GM19452 (cell line): ENCODE measurements at regions not wholly inside any gene's neighbourhood (a gene's known extent, or its start where the extent isn't known, plus 50 kb on each side); places are given as distances from the start of the nearest gene placed in this dataset.

Experiments used
- ATAC-seq: cut with Tn5 transposase; IDR thresholded peaks from one replicate; pipeline ENCODE4 v1.9.1; 2021; ENCODE audit not compliant: unreplicated experiment

DNA sequence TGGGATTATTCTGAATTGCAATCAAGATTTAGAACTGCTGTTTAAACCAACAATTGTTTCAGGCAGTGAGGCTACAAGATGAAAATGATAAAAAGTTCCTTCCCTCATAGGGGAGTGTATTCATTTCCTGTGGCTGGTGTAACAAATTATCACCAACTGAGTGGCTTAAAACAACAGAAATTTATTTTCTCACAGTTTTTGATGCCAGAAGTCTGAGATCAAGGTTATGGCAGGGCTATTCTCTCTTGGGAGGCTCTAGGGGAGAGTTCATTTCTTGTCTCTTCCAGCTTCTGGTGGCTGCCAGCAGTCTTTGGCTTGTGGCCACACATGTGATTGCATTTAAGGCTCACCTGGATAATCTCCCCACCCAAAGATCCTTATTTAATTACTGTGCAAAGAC is 290.5 kb upstream of the ZSWIM2 start:
- no peak for ATAC-seq

DNA sequence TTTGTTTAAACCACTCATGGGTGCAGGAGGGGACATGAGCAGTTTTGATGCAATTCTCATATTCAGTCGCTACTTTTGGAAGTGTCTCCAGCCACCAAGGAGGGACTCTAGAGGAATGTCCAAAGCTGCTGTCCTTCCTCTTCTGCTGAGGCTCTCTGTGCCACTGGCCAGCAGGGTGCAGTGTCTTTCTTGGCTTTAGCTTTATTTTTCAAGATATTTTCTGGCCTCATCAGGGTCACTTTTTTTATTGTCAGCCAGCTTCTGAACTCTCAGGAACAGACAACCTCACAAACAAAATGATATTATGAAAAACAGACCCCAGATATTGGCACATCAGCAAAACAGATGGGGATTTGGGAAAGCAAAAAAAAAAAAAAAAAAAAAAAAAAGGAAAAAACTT is 289.3 kb upstream of the ZSWIM2 start:
- no peak for ATAC-seq

DNA sequence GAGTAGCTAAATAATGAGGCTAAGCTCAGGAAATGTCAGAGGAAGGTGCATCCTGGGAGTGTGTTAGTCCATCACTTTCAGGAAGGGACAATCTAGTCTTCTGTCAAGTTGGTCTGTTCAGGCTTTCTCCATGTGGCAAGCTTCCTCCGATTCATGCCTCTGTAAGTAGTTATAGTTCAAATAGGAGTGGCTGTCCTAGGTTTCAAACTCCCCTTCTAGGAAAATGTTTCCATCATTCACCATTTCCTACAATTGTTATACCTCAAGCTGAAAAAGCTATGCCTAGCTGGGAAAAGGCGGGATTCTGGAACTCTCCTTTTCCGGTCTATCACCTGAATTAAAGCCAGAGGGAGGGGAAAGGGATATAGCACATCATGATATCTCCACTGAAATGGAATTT is 287.7 kb upstream of the ZSWIM2 start:
- no peak for ATAC-seq

DNA sequence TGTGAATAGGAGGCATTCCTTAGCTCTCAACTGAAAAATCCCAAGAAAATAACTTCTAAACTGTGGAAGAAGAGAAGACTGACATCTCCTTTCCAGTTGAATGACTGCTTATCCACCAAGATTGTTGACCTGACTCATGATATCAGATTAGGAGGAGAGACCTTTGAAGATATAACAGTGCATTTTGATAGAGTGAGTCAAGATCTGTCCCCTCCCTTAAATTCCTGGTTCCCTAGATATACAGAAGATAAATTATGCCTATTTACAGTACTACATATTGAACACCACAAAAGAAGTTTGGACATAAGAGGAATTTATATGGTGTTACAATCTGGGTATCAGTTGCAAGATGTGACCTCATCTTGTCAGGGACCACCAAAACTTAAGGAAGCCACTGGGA is 285.3 kb upstream of the ZSWIM2 start:
- no peak for ATAC-seq

DNA sequence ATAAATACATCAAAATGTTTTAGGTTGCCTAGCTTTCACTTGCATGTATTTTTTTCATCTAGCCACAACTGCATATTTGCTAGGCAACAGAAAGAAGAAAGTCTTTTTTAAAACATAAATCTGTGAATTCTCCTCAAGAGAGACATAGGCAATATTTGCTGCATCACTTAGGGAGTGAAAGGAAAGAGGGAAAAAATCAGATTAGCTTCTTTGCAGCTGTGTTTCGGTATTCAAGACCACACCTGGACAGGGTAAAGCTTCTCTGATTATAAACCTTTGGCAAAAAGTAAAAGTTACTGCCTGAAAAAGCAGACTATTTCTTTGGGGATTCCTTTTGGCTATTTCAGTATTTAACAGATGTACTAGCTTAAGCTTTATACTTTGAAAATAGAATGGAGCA is 280.9 kb upstream of the ZSWIM2 start:
- no peak for ATAC-seq

DNA sequence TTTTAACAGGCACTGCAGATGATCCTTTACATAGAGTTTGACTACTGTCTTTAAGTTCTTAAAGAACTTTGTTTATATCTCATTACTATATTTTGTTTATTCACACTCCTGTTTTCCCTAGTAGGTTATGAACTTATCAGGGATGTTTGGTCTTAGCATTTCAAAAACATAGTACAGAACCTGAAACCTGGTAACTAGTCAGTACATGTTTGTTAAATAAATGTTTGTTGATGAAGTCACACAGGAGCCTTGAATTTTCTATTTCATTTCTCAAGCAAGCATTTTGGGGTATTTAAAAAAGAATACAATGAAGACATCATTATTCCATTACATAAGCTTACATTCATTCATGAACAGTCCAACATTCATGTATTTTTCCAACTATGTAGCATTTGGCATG is 280.3 kb upstream of the ZSWIM2 start:
- ATAC-seq, result no peak

DNA sequence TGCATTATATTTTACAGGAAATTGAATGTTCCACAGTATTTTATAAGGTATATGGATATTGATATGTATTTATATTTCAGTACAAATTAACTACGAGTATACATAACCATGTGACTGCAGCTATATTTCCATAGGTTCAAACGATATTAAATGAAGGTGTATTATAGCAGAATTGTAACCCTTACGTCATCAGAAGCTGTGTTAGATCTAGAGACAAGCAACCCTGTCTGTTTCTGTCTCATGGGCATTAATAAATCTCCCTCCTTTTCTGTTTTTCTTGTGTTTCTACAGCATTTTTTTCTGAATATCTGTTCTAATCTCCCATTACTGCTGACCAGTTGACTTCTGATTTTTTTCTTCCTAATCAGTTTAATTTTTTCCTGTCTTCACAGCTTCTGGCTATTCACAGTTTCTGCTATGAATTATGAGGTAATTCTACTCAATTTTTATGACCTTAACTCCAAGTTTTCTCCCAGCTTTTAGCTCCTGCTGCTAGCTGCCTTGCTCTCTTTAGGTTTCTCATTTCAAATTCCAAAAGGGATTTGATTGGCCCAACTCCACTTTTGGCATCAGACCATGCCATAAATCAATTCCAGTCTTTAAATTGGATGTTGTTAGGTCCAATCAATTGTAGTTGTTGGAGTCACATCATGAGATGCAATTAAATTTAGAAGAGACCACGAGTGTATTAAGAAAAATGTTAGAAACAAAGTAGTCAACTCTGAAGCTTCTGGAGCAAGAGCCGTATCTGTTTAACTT is 277.5 kb upstream of the ZSWIM2 start:
- no peak for ATAC-seq

DNA sequence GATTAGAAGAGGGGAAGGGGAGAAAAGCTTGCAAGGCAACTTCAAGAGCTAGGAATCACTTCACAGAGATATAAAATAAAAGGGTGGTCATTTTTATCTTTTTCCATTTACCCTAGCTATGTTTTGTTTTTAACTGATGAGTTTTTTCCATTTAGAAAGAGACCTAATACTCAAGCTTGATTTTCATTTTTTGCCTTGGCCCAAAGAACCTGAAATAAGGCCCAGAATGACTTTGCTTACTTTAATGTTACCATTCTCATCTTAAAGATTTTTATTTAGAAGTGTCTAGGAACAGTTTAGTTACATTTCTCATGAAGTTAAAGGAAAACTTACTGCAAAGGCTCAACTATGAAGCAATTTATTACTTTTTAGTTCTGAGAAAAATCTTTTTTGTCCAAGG is 276.3 kb upstream of the ZSWIM2 start:
- ATAC-seq, result no peak

DNA sequence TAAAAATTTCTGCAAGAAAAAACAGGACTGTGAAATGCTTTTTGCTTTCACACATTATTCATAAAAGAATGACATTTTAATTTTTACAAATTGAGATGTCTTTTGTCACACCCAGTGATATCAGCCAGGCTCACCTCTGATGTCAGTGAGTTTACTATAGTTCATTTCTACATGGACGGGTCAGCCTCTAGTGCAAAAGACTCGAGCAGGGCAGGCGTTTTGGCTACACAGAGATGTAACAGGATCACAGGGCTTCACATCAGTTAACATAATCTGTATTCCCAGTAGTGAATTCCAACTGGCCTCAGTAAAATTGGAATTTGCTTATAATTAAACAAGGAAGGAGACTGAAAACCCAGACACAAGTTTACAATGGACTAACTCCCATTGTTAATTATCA is 275.6 kb upstream of the ZSWIM2 start:
- no peak for ATAC-seq

DNA sequence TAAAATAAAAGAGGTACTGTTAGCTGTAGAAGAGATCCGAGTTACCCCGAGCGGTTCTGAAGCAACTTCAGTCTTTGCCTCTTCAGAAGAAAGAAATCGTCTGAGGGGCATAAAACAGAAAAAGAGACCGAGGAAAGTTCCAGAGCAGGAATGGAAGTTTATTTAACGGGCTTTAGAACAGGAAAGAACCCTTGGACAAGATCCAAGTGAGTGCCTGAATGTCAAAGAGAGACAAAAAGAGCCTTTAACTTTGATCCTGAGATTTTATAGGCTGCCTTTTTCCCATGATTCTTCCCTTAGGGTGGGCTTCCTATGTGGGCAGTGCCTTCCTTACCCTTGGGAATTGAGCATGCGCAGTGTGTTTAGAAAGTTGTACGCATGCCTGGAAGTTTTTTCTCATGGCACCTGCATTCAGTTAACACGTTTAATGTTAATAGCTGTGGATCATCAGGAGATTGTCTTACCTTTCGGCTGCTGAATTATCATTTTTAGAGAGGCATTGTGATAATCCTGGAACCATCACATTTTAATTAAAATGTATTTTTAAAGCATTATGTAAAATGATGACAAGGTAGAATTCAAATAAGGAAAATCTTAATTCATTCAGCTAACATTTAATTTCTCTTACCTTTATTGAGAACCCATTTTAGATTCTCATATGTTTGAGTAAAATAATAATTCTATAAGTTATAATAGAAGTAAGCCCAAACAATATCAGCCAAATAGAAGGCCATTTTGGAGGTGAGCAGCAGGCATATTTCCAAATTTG is 269.5 kb upstream of the ZSWIM2 start:
- no peak for ATAC-seq

DNA sequence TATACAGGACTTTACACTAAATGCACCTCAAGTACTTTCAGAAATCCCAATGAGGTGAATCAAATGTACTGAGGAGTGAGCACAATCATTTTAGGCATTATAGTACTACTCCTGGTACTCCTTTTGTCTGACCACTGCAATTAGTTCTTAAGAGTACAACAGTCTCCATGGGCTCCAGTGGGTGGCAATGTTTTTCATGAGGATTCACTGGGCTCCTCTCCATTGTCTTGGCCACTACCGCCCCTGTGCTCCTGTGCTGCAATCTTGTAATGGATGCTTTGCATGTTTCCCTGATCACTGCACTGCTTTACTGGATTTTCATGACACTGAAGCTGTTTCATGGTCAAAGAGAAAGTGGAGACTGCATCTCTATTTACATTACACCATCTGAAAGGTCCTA is 268.5 kb upstream of the ZSWIM2 start:
- ATAC-seq, result no peak

DNA sequence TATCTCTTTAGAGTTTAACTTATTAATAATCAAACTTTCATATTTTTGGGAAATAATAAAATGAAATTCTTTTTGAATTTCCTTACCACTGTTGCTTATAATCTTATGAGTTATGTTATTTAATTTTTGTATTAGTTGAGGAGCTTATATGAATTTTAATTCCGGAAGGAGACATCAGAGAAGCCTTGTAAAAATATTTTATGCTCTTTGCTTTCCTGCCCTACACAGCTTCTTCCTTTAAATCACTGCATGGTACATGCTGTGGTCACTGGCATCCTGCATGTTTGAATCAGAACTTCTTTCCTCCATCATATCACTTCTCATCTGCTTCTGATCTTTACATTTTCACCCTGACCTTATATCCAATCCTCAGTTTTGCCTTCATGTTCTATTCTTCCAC is 266.7 kb upstream of the ZSWIM2 start:
- no peak for ATAC-seq

DNA sequence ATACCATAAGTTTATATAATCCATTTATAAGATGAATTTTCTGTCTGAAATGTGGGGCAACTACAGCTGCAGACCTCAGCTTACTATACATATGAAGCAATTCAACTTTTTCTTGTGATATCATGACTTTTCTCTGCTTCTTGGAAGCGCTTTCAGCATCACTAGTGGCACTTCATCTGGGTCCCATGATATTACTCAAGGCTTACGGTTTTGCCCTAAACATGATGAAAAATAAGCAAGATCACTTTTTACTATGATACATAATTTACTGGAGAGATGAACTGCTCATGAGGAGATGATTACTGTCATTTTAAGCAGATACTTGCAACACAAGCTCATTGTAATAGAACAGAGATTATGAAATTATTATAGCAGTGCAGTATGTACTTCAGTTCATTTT is 258.0 kb upstream of the ZSWIM2 start:
- ATAC-seq, result no peak

DNA sequence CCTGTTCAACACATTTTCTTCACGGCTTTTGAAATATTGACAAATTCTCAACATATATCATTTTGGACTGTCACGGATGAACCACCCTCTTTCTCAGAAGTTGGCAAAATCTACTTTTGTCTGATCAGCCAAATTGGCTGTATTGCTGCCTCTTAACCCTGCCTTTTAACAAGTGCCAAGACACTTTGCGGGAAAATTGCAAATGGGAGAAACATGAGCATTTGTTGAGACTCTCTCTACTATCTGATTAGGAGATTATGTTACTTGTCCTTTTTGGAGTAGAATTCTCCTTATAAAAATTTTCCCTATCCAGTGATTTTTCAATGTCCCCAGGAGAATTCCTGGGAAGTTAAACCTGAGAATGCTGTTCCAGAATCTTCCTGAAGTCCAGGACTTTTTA is 256.2 kb upstream of the ZSWIM2 start:
- ATAC-seq, result no peak

DNA sequence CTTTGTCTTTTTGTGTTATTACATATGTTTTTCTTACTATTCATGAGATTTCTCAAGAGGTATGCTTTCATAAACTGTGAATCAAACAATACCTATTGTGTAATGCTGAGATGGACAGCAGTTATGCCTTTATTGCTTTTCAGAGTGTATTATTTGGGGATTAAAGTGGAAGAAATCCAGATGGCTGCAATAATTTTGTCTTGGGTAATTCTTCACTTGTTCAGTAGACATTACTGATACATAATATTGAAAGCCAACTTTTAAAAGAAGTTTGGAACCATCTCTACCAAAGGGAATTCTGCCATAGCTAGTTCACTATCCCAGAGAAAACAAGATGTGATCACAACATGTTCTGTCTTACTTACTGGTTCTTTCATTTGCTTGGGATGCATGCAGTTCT is 253.4 kb upstream of the ZSWIM2 start:
- ATAC-seq, result no peak

DNA sequence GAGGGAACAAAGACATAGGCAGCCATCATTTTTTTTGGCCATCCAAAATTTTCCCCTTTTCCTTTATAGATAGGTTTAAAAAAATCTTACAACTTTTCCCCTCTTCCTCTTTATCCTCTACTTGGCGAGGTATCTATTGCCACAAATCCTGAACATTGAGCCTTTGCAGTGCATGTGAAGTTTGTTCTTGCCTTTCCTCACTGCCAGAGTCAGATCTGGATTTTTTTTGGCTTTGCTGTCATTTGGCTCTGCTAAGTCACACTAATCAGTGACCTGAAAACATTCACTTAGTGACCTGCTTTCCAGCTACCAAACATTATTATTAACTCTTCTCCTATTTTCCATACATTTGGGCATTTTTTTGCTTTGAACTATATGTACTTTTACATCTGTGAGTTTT is 249.2 kb upstream of the ZSWIM2 start:
- no peak for ATAC-seq

DNA sequence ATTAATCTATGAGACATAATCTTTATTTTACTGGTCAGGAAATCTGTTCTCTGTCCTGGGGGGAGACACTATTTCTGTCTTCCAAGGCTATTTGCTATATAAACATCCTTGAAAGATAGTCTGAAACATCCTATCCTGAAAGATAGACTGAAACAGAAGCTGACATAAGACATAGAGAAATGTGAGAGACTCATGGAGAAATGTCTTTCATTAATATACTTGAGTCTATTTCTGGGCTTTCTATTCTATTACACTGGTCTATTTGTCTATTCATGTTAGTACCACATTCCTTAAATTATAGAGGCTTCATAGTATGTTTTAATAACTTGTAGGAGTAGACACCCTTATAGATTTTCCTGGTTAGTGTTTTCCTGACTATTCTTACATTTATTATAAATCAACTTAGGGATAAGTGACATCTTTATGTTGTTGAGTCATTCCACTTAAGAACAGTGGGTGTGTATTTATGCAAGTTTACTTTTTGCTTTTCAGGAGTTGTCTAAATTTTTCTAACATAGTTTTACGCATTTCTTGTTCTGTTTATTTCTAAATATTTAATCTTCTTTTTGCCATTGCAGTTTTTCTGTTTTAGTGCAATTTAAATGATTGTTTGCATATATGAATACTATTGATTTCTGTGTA is 244.9 kb upstream of the ZSWIM2 start:
- ATAC-seq, result no peak

DNA sequence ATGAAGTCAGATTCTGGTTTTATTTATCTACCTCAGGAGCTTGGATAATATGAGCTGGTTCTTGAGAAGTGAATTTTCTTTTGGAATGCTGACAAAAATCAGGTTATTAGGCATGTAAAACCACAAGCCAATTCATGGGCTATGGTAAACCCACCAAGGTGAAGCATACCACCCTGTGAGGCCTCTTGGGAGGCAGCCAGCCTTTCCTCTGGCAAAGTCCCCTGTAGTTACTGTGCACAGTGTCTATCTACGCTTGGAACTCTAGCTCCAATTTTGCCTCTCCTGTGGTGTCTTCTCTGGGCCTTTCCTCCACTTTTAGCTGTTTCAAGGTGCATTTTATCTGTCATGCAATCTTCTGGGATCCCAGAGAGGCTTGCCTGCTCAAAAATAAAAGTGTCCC is 242.7 kb upstream of the ZSWIM2 start:
- ATAC-seq, result no peak

DNA sequence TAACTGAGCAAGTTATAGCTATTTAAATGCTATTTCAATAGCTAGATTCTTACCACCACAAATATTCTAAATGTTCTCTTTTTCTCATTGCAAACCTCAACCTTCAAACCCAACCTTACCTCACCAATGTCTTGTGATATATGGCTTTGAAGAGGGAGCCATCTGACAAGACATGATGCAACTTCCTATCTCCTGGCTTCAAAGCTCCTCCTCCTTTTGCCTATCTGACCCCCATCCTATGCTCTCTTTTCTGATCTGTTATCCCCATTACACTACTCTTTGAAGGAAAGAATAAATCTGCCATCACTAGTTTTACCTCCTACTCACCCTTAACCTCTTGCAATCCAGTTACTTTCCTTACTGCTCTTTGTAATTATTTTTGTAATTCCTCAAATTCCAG is 235.6 kb upstream of the ZSWIM2 start:
- ATAC-seq, result no peak

DNA sequence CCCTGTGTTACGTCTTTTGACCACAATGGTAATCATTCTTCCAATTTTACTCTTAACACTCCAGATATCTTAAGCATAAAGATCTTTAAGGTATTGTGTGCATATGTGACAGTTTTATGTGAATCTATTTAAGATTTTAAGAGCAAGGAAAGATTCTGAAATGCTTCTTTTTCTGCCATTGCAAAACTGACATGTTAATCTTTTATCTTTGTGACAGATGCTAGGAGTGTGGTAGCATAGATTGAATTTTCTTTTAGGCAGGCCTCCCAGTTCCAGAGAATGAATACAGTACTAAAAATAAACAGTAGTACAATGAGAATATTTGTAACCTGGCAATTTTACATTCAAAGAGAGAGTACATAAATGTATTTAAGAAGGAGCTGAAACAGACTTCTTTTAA is 232.5 kb upstream of the ZSWIM2 start:
- ATAC-seq, result no peak

DNA sequence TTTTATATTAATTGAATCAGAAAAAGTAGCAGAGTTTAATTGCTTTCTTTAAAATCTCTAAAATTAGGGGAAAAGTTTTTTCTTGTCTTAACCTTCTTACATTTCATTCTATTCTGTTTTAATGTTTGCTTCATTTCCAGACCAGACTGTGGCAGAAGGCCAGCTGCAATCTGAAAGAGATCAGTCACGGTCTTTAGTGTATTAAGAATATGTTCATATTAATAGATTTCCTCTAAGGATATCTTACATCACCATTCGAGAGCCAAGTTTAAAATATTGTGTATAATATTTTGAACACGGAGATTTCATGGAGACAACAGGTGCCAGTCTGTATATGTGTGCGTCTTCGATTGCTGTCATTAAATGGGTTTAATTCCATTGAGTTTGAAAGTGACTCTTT is 230.9 kb upstream of the ZSWIM2 start:
- ATAC-seq, result no peak

DNA sequence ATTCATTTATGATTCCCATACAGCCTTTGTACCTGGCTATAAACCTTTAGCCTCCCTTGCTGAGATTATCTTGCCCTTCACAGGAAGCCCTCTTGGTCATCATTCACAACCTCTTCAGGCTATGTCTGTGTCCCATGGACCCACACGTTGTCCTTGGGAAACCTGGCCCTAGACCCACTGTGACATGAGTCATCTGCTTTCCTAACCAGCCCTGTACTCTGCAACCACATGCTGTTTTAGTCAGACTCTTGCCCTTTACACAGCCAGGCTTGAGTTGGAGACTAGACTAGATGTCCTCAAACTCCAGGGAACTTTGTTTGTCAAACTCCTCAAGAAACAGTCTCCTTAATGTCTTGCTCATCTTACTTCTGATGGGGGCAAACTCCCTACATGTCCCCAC is 229.3 kb upstream of the ZSWIM2 start:
- no peak for ATAC-seq
